ENCODE measurements at regions not wholly inside any gene's neighbourhood (a gene's known extent, or its start where the extent isn't known, plus 50 kb on each side); places are given as distances from the start of the nearest gene placed in this dataset.

- no peak overlapping the region for H3K4me3 ChIP-seq (ENCODE audit: low read depth, low read length)
- H3K36me3 ChIP-seq (replicated peaks), result no peaks in the 10 kb centered on the region
- DNase-seq, result no peak
- no peak overlapping the region for H3K27ac ChIP-seq
- in situ Hi-C loops (cut with HindIII; ENCODE audit: low pct_ligation_motif_present, low sequenced_read_pairs), result no loop called here
- no peak for TF ChIP-seq CTCF (IDR thresholded peaks at IDR 0.05; ENCODE audit: low read depth, low read length, missing control alignments)
- no peaks in the 10 kb centered on the region for H3K27me3 ChIP-seq (replicated peaks)
These were observed 946.9 kb downstream of the CBLN2 start for GRCh38 chr18:71597219-71597618.

GRCh38 chr18:71583252-71583651 is 960.9 kb downstream of the CBLN2 start:
- no peak overlapping the region for H3K4me3 ChIP-seq (ENCODE audit: low read depth, low read length)
- H3K27ac ChIP-seq, result no peak overlapping the region
- no peak for DNase-seq
- no peaks in the 10 kb centered on the region for H3K36me3 ChIP-seq (replicated peaks)
- no peak for TF ChIP-seq CTCF (IDR thresholded peaks at IDR 0.05; ENCODE audit: low read depth, low read length, missing control alignments)
- no peaks in the 10 kb centered on the region for H3K27me3 ChIP-seq (replicated peaks)
- in situ Hi-C loops (cut with HindIII; ENCODE audit: low pct_ligation_motif_present, low sequenced_read_pairs), result no loop called here

GRCh38 chr18:71554686-71555085 is 989.5 kb downstream of the CBLN2 start:
- no peak overlapping the region for H3K27ac ChIP-seq
- DNase-seq, result no peak
- H3K36me3 ChIP-seq (replicated peaks), result no peaks in the 10 kb centered on the region
- no peak for TF ChIP-seq CTCF (IDR thresholded peaks at IDR 0.05; ENCODE audit: low read depth, low read length, missing control alignments)
- H3K4me3 ChIP-seq (ENCODE audit: low read depth, low read length), result no peak overlapping the region
- no peaks in the 10 kb centered on the region for H3K27me3 ChIP-seq (replicated peaks)
- in situ Hi-C loops (cut with HindIII; ENCODE audit: low pct_ligation_motif_present, low sequenced_read_pairs), result no loop called here

- in situ Hi-C loops (cut with HindIII; ENCODE audit: low pct_ligation_motif_present, low sequenced_read_pairs), result no loop called here
- Histone ChIP-seq H3K36me3 (replicated peaks) (no peaks in the 10 kb centered on the region), H3K4me3 (ENCODE audit: low read depth, low read length) (no peak overlapping the region), H3K27me3 (replicated peaks) (no peaks in the 10 kb centered on the region), H3K27ac (no peak overlapping the region)
- no peak for DNase-seq
- TF ChIP-seq CTCF (IDR thresholded peaks at IDR 0.05; ENCODE audit: low read depth, low read length, missing control alignments), result no peak
These were observed 1002.5 kb downstream of the CBLN2 start for GRCh38 chr18:71541643-71542042.

- no peaks in the 10 kb centered on the region for H3K27me3 ChIP-seq (replicated peaks)
- H3K4me3 ChIP-seq (ENCODE audit: low read depth, low read length), result no peak overlapping the region
- H3K27ac ChIP-seq, result no peak overlapping the region
- no peak for TF ChIP-seq CTCF (IDR thresholded peaks at IDR 0.05; ENCODE audit: low read depth, low read length, missing control alignments)
- peak; percentile 14 for DNase-seq
- H3K36me3 ChIP-seq (replicated peaks), result no peaks in the 10 kb centered on the region
- in situ Hi-C loops (cut with HindIII; ENCODE audit: low pct_ligation_motif_present, low sequenced_read_pairs), result no loop called here
These were observed 1014.3 kb downstream of the CBLN2 start for GRCh38 chr18:71529703-71530303.

All from brain microvascular endothelial cell (primary cell).